Iris pigment epithelial cell (primary cell): ENCODE measurements at regions not wholly inside any gene's neighbourhood (a gene's known extent, or its start where the extent isn't known, plus 50 kb on each side); places are given as distances from the start of the nearest gene placed in this dataset.
A peak's percentile ranks its signal among the peaks of the same experiment; 100 is the strongest.
"Not testable (repeated sequence)": the region's sequence is repeated elsewhere in the genome, so short reads cannot be mapped to it uniquely, and the experiment has no call there.

Experiments used
- DNase-seq: peaks from one replicate; pipeline ENCODE4 v3.0.0-alpha.2; 2011; ENCODE audit warnings: low read depth

GRCh38 chr15:70398694-70399093 is 301.0 kb upstream of the TLE3 start:
- no peak for DNase-seq

- no peak for DNase-seq
These were observed 299.1 kb upstream of the TLE3 start for GRCh38 chr15:70396807-70397206.

GRCh38 chr15:70395164-70395563 is 297.4 kb upstream of the TLE3 start:
- no peak for DNase-seq

DNA sequence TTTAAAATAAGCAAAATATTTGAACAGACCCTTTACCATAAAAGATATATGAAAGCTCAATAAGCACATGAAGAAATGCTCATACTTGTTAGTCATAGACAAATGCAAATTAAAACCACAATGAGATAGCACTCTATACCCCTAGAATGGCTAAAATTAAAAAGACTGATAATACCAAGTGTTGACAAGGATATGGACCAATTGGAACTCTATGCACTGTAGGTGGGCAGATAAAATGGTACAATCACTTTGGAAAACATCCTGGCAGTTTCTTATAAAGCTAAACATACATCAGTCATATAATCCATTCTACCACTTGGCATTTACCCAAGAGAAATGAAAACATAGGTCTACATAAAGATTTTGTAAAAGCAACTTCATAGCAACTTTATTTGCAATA is 293.0 kb upstream of the TLE3 start:
- no peak for DNase-seq

DNA sequence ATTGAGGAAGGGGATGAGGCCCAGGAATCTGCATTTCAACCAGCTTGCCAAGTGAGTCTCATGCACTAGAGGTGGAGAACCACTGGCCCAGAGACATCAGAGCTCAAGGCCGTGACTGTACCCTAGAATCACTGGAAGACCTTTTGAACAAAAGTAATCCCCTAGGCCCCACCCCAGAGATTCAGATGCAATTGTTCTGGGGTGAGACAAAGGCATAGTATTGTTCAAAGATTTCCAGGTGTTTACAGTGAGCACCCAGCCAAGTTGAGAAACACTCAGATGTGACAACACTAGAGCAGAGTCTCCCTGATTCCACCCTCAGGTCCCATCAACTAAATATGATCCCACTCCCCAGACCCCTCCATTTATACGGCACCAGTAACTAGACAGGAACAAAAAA is 290.3 kb upstream of the TLE3 start:
- no peak for DNase-seq

DNA sequence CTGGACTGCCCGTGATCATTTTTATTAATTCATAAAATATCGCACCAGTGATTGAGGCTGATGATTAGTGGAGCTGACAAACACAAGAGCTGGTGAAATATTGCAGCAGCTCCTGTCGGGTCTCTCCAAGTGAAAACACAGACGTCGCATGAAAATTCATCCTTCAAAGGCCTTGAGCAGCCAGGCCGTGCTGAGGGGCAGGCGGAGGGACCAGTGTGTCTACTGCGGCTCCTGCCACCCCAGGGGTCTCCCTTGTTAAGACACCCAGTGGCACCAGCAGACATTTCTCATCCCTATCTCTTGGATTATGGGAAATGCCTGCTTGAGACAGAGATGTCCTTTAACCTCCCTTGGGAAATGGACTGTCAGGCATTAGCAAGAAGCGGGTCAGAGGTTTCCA is 289.4 kb upstream of the TLE3 start:
- DNase-seq = no peak

DNA sequence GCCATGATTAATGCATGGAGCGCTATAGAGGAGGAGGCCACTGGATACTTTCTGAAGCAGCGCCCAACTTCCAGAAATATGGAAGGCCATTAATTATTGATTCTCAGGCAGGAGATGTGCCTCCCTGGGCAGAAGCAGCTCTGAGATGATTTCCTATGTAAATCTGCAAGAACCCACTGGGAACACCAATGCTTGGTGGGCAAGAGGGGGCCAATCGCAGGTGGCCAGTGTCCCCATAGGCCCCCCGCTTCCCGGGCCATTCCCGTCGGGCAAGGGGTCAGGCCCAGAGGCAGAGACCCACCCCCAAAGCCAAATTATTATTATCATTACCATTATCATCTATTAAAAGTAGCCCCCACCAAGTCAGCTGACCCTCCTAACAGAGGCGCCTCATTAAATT is 288.0 kb upstream of the TLE3 start:
- no peak for DNase-seq

DNA sequence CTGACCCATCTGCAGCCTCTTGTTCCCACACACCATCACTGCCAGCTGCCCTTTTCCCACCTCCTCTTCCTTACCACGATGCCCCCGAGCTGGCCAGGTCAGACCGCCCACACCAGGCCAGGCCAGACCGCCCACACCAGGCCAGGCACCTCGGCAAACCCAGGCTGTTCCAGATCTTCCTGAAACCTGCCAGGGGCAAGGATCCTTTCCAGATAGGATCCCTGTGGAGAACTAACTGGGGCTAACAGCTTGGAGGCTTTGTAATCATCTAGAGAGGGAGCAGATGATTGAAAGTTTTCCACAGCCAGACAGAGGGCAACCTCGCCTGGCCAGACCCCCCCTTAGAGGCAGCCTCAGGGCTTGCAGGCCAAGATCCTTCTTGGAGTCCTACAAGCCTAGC is 287.3 kb upstream of the TLE3 start:
- no peak for DNase-seq

DNA sequence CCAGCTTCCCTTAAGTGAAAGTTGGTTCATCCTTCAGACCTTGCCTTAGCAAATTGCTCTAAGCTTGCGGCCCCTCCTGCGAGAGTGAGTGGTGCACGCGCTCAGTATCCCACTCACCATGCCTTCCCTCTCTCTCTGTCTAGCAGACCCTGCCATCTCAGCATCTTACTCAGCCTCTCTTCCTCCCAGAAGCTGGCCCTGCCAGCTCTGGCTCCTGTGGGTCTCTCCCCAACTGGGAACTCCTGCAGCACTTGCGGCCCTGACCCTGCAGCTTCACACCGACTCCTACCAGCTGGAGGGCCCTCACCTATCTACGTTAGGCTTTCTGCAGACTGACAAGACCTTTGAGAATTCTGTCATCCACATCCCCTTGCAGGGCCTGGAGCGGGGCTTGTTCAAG is 286.1 kb upstream of the TLE3 start:
- no peak for DNase-seq

GRCh38 chr15:70382762-70383458 is 285.2 kb upstream of the TLE3 start:
- no peak for DNase-seq

GRCh38 chr15:70382009-70382749 is 284.5 kb upstream of the TLE3 start:
- no peak for DNase-seq

DNA sequence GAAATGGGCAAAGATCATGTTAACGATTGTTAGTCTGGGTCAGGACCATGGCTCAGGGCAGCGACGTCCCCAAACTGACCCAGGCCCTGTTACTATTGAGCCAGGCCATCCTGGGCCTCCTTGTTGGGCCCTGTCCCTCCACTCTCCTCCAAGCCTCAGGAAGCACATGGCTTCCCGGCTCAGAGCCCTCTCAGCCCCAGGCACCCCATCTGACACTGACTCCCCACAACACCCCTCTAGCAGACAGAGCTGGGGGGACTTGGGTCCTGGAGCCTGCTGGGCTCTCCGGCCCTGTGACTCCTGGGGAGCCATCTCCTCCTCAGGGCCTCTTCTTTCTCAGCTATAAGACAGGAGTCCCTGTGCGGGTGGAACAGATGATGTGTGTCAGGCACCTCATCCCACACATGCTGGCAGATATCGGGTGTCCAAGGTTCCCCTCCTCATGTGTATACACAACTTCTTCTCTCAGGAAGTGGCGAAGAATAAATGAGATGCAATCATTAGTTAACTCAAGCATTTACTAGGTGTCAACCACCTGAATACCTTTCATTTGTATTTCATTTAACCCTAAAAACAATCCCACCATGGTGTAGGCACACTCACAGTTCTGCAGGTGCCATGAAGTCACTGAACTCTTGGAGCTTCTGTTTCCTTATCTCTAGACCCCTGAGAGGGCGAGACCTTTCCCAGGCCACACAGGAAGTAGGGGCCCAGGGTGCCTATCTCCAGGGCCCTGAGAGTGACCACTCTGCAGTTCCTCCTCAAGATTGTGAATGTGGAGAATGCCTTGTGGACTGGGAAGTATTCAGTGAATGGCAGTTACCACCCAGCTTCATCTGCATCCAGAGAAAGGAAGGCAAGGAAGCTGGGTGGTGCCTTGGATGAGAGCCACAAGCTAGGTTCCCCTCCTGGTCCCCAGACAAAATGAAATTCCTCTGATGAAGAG is 282.5 kb upstream of the TLE3 start:
- no peak for DNase-seq

GRCh38 chr15:70379134-70379533 is 281.4 kb upstream of the TLE3 start:
- DNase-seq = no peak

GRCh38 chr15:70378126-70379031 is 280.7 kb upstream of the TLE3 start:
- DNase-seq = no peak

DNA sequence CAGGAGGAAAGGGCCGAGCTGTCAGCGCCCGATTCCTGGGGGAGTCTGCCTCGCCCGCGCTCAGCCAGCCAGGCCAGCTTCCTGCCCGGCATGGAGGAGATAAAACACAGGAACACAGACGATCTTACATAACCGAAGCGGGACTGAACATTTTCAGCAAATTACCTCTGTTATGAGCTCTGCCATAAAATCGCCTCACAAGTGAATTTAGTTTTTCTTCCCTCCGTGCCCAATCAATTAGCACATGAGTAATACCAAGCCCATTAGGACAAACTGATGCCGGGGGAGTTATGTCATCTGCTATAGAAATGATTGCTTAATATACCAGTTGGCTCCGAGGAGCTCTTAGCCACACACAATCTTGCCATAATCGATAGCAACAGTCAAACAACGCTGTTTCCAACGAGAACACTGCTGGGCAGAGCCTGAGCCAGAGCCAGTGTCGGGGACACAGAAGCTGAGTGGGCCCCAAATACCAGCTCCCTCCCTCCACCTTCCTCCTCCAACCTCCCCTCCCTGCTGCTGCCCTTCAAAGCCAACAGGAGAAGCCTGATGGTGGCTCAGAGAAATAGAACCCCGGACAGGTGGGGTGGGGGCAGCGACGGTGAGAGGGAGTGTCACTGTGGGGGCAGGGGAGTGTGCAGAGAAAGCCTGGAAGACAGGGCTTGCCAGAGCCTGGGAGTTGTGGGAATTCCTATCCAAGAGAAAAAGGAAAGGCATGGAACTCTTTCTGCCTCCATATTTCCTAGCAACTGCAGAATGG is 279.4 kb upstream of the TLE3 start:
- peak; percentile 41 for DNase-seq

DNA sequence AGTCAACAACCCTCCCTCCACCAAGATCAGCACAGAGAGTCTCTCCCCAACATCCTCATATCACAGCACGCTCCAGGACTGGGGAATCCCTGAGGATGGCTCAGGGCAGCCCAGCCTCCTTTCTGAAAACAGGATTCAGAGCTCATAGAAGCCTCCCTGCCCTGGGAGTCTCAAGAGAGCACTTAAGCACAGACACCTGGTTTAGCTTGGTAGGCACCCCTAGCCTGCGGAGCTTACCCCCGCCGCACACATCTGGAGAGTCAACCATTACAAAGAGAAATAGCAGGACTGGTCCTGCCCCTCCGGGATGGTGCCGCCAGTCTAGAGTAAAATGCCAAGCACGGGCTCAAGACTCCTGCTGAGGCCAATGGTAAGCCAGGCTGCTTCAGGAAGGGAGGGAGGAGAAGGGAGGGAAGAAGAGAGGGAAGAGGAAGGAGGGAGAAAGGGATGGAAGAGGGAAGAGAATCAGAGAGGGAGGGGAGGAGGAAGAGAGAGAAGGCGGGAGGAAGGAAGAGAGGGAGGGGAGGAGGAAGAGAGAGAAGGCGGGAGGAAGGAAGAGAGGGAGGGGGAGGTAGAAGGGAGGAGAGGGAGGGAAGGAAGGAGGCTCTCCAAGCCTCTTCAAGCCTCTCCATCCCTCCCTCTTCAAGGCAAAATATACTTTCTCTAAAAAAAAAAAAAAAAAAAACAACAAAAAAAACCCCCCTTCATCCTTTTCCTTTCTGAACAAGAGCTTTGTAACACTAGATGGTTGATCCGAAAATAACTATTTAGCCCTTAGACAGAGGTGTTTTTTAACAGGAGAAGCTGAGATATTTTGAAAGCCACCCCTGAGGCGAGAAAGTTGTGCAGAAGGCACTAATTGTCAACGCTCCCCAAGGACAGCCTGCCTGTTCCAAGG is 278.6 kb upstream of the TLE3 start:
- DNase-seq = no peak

DNA sequence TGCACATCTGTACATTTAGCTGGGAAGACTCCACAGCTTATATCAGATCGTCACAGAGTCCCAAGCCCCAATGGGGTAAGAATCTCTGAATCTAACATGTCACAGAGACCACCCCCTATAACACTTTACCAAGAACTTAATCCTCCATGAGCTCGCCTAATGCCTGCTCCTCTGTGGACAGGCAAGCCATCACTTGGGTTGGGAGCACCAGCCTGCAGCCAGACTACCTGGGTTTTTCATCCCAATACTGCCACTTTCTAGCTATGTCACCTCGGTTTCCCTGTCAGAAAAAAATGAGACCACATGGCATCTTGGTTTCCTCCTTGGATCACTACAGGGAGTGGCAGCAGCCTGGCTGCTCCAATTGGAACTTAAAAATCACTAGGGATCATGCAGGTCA is 277.9 kb upstream of the TLE3 start:
- no peak for DNase-seq

DNA sequence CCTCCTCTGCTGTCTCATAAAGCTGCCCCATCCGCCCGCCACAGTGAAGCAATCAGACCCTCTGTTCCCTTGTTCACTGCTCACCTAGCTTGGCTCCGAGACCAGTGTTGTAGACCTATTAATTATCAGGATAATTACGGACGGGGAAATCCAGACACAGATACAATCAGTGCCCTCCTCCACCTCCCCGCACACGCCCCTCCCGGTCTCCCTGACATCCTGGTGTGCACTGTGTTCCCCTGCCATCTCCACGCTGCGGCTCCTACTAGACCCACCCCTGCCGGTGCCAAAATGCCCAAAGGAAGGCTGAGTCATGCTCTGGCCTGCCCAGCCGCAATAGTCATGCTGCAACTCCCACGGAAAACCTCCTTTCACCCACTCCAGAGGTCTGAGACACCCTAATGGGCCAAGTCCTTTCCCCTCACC is 277.3 kb upstream of the TLE3 start:
- DNase-seq = peak; percentile 23

GRCh38 chr15:70374096-70374495 is 276.4 kb upstream of the TLE3 start:
- DNase-seq = no peak

DNA sequence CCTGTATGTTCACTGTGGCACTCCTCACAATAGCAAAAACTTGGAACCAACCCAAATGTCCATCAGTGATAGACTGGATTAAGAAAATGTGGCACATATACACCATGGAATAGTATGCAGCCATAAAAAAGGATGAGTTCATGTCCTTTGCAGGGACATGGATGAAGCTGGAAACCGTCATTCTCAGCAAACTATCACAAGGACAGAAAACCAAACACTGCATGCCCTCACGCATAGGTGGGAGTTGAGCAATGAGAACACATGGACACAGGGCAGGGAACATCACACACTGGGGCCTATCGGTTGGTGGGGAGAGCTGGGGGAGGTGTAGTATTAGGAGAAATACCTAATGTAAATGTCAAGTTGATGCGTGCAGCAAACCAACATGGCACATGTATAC is 275.7 kb upstream of the TLE3 start:
- DNase-seq = not testable (repeated sequence)
